ENCODE measurements at regions not wholly inside any gene's neighbourhood (a gene's known extent, or its start where the extent isn't known, plus 50 kb on each side); places are given as distances from the start of the nearest gene placed in this dataset.
A peak's percentile ranks its signal among the peaks of the same experiment; 100 is the strongest.
"Not testable (repeated sequence)": the region's sequence is repeated elsewhere in the genome, so short reads cannot be mapped to it uniquely, and the experiment has no call there.

DNA sequence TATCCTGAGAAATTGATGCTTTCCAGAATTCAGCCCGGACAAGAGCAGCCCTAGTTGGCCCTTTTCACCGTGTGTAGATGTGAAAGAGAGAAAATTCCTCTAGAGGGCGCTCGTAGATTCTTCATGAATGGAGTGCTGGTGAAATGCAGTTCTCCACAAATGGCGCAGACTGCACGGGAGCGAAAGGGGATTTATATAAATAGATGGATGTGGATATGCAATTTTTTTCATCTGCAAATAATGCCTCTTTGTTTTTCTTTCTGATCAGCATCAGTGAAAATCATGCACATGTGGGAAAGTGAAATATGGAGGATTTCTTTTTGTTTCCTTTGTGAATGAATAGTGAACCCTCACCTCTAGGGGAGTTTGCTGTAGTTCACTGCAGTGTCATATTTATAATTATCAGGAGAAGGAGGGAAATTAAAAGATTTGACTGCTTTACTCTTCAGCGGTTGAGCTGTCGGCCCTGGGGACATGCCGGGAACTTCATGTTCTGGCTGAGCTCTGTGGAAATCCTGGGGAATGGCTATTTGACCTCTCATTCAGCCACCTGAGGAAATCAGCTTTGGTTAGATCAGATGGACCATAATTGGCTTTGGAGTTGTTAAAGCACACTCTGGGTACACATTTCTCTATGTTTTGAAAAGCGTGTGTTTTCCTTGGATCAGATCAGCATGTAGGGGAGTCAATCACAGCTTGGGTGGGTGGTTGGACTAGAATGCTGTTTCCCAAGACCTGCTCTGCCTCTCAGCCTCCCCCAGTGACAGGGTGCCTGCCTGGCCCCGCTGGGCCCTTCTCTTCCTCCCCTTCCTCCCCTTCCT lies 115.0 kb upstream of the SHISA3 start:
- Histone ChIP-seq H3K27ac (replicated peaks; ENCODE audit: low read length) (no peak overlapping the region), H3K4me3 (ENCODE audit: low read length in 2 of 2) (no peak overlapping the region), H3K79me1 (ENCODE audit: low read depth, low read length) (no peaks in the 10 kb centered on the region), H4K91ac (ENCODE audit: low read depth, low read length, poor library complexity) (no peak overlapping the region), H2BK120ac (ENCODE audit: low read depth, low read length) (no peak overlapping the region), H2AFZ (ENCODE audit: low read length) (peak overlapping the region; percentile 27), H3K9ac (ENCODE audit: low read depth, low read length, poor library complexity) (no peak overlapping the region), H3K14ac (ENCODE audit: low read length) (no peak overlapping the region), H3K4ac (ENCODE audit: low read length) (no peak overlapping the region), H3K4me2 (ENCODE audit: insufficient read depth, low read length, poor library complexity, severe bottlenecking) (no peak overlapping the region), H3K18ac (ENCODE audit: low read length) (no peak overlapping the region), H2BK12ac (ENCODE audit: low read length) (no peak overlapping the region), H2AK5ac (ENCODE audit: low read depth, low read length) (no peak overlapping the region), H3K4me1 (ENCODE audit: control insufficient read depth in 2 of 2, insufficient read depth in 1 of 2, low read depth in 1 of 2, low read length in 2 of 2) (no peaks in the 10 kb centered on the region), H4K8ac (ENCODE audit: low read depth, low read length) (no peak overlapping the region), H3K36me3 (replicated peaks in 1 of 2; ENCODE audit: control insufficient read depth in 2 of 2, insufficient read depth in 2 of 2, low read length in 2 of 2) (no peaks in the 10 kb centered on the region), H3K23ac (ENCODE audit: low read depth, low read length, poor library complexity) (no peak overlapping the region), H2BK5ac (ENCODE audit: low read length) (no peak overlapping the region), H2BK15ac (ENCODE audit: low read length) (no peak overlapping the region), H3K27me3 (ENCODE audit: control insufficient read depth in 3 of 3, insufficient read depth in 3 of 3, low read depth in 1 of 3, low read length in 3 of 3) (no peaks in the 10 kb centered on the region), H3K9me3 (replicated peaks in 1 of 2; ENCODE audit: control insufficient read depth in 2 of 2, insufficient read depth in 1 of 2, low read depth in 1 of 2, low read length in 2 of 2) (no peaks in the 10 kb centered on the region)
- no CpG with 5 or more reads among the region's 12 CpGs for WGBS, 2 donors (ENCODE audit: extremely low coverage in 2 of 2, insufficient read length in 2 of 2, insufficient replicate concordance in 1 of 2)
- peak; percentile 79 for DNase-seq (ENCODE audit: low spot score)

DNA sequence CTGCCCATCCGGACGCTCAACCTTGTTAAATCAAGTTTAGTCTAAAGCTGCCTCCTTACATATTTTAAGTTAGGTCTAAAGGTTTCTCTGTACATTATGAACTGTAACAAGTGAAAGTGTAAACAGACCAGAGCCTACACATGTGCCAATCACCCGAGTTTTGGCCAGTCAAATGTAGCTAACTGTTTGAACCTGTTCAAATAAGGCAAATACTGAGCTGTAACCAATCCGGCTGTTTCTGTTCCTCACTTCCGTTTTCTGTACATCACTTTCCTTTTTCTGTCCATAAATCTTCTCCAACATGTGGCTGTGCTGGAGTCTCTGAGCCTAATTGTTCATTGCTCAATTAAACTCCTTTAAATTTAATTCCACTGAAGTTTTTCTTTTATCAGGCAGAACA lies 113.3 kb upstream of the SHISA3 start:
- no peaks in the 10 kb centered on the region for H3K4me1 ChIP-seq (ENCODE audit: control insufficient read depth in 2 of 2, insufficient read depth in 1 of 2, low read depth in 1 of 2, low read length in 2 of 2)
- no peak overlapping the region for H2AFZ ChIP-seq (ENCODE audit: low read length)
- H3K4ac ChIP-seq (ENCODE audit: low read length) = no peak overlapping the region
- H3K4me3 ChIP-seq (ENCODE audit: low read length in 2 of 2) = no peak overlapping the region
- H2AK5ac ChIP-seq (ENCODE audit: low read depth, low read length) = no peak overlapping the region
- no peaks in the 10 kb centered on the region for H3K27me3 ChIP-seq (ENCODE audit: control insufficient read depth in 3 of 3, insufficient read depth in 3 of 3, low read depth in 1 of 3, low read length in 3 of 3)
- H2BK5ac ChIP-seq (ENCODE audit: low read length) = no peak overlapping the region
- H3K9me3 ChIP-seq (replicated peaks in 1 of 2; ENCODE audit: control insufficient read depth in 2 of 2, insufficient read depth in 1 of 2, low read depth in 1 of 2, low read length in 2 of 2) = no peaks in the 10 kb centered on the region
- WGBS, 2 donors (ENCODE audit: extremely low coverage in 2 of 2, insufficient read length in 2 of 2, insufficient replicate concordance in 1 of 2) = no CpG with 5 or more reads among the region's 5 CpGs
- no peak overlapping the region for H3K27ac ChIP-seq (replicated peaks; ENCODE audit: low read length)
- H3K36me3 ChIP-seq (replicated peaks in 1 of 2; ENCODE audit: control insufficient read depth in 2 of 2, insufficient read depth in 2 of 2, low read length in 2 of 2) = no peaks in the 10 kb centered on the region
- H3K9ac ChIP-seq (ENCODE audit: low read depth, low read length, poor library complexity) = no peak overlapping the region
- no peak overlapping the region for H4K8ac ChIP-seq (ENCODE audit: low read depth, low read length)
- H3K79me1 ChIP-seq (ENCODE audit: low read depth, low read length) = no peaks in the 10 kb centered on the region
- H2BK120ac ChIP-seq (ENCODE audit: low read depth, low read length) = no peak overlapping the region
- no peak for DNase-seq (ENCODE audit: low spot score)
- no peak overlapping the region for H3K23ac ChIP-seq (ENCODE audit: low read depth, low read length, poor library complexity)
- H3K18ac ChIP-seq (ENCODE audit: low read length) = no peak overlapping the region
- no peak overlapping the region for H4K91ac ChIP-seq (ENCODE audit: low read depth, low read length, poor library complexity)
- H3K14ac ChIP-seq (ENCODE audit: low read length) = no peak overlapping the region
- no peak overlapping the region for H3K4me2 ChIP-seq (ENCODE audit: insufficient read depth, low read length, poor library complexity, severe bottlenecking)
- no peak overlapping the region for H2BK15ac ChIP-seq (ENCODE audit: low read length)
- H2BK12ac ChIP-seq (ENCODE audit: low read length) = no peak overlapping the region

DNA sequence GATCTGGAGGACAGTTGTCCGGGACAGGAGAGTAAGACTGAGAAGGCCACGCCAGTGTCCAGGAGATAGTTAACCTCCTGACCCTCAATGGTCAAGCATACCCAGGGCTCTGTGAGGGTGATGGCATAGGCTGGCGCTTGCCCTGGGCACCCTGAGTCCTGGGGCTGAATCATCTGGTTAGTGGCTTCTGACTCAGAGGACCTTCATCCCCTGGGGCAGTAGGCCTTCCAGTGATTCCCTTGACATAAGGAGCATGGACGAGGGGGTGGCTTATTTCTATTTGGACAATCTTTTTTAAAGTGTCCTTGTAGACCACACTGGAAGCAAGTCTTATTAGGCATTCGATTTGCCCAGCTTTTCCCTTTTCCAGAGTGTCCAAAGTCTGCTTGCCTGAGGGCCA lies 108.4 kb upstream of the SHISA3 start:
- not testable (repeated sequence) for H2AFZ ChIP-seq (ENCODE audit: low read length); H3K14ac ChIP-seq (ENCODE audit: low read length); DNase-seq (ENCODE audit: low spot score); H3K18ac ChIP-seq (ENCODE audit: low read length); H2BK120ac ChIP-seq (ENCODE audit: low read depth, low read length); H3K4me3 ChIP-seq (ENCODE audit: low read length in 2 of 2); H3K79me1 ChIP-seq (ENCODE audit: low read depth, low read length); H2AK5ac ChIP-seq (ENCODE audit: low read depth, low read length); H3K9me3 ChIP-seq (replicated peaks in 1 of 2; ENCODE audit: control insufficient read depth in 2 of 2, insufficient read depth in 1 of 2, low read depth in 1 of 2, low read length in 2 of 2); H4K8ac ChIP-seq (ENCODE audit: low read depth, low read length); H3K4me2 ChIP-seq (ENCODE audit: insufficient read depth, low read length, poor library complexity, severe bottlenecking); H3K9ac ChIP-seq (ENCODE audit: low read depth, low read length, poor library complexity); H3K36me3 ChIP-seq (replicated peaks in 1 of 2; ENCODE audit: control insufficient read depth in 2 of 2, insufficient read depth in 2 of 2, low read length in 2 of 2); H2BK12ac ChIP-seq (ENCODE audit: low read length); H3K4me1 ChIP-seq (ENCODE audit: control insufficient read depth in 2 of 2, insufficient read depth in 1 of 2, low read depth in 1 of 2, low read length in 2 of 2); H2BK15ac ChIP-seq (ENCODE audit: low read length); H3K27me3 ChIP-seq (ENCODE audit: control insufficient read depth in 3 of 3, insufficient read depth in 3 of 3, low read depth in 1 of 3, low read length in 3 of 3); H4K91ac ChIP-seq (ENCODE audit: low read depth, low read length, poor library complexity); H3K27ac ChIP-seq (replicated peaks; ENCODE audit: low read length); H3K4ac ChIP-seq (ENCODE audit: low read length); H2BK5ac ChIP-seq (ENCODE audit: low read length); H3K23ac ChIP-seq (ENCODE audit: low read depth, low read length, poor library complexity)
- no CpG with 5 or more reads among the region's 5 CpGs for WGBS, 2 donors (ENCODE audit: extremely low coverage in 2 of 2, insufficient read length in 2 of 2, insufficient replicate concordance in 1 of 2)

DNA sequence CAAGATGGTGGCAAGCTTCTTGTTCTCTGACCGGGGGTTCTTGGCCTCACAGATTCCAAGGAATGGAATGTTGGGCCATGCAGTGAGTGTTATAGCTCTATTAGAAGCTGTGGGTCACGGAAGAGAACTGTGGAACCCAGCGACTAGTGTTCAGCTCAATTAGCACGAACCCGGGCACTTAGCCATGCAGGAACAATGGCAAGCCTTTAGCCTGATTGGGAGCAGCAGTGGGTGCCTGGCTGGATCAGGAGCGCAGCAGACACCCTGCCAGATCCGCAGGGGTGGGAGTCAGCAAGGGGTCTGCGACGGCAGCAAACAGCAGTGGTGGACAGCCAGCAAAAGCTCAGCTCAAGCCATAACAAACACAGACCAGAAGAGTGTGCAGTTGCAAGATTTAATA lies 105.1 kb upstream of the SHISA3 start:
- not testable (repeated sequence) for H3K4me2 ChIP-seq (ENCODE audit: insufficient read depth, low read length, poor library complexity, severe bottlenecking); H3K4ac ChIP-seq (ENCODE audit: low read length); H3K4me1 ChIP-seq (ENCODE audit: control insufficient read depth in 2 of 2, insufficient read depth in 1 of 2, low read depth in 1 of 2, low read length in 2 of 2); H3K9ac ChIP-seq (ENCODE audit: low read depth, low read length, poor library complexity); H3K4me3 ChIP-seq (ENCODE audit: low read length in 2 of 2); H2BK12ac ChIP-seq (ENCODE audit: low read length); H3K14ac ChIP-seq (ENCODE audit: low read length); H2AK5ac ChIP-seq (ENCODE audit: low read depth, low read length); H4K91ac ChIP-seq (ENCODE audit: low read depth, low read length, poor library complexity); H3K36me3 ChIP-seq (replicated peaks in 1 of 2; ENCODE audit: control insufficient read depth in 2 of 2, insufficient read depth in 2 of 2, low read length in 2 of 2); H2BK5ac ChIP-seq (ENCODE audit: low read length); H2BK120ac ChIP-seq (ENCODE audit: low read depth, low read length); H3K23ac ChIP-seq (ENCODE audit: low read depth, low read length, poor library complexity); H3K9me3 ChIP-seq (replicated peaks in 1 of 2; ENCODE audit: control insufficient read depth in 2 of 2, insufficient read depth in 1 of 2, low read depth in 1 of 2, low read length in 2 of 2); H3K79me1 ChIP-seq (ENCODE audit: low read depth, low read length); H3K18ac ChIP-seq (ENCODE audit: low read length); H2BK15ac ChIP-seq (ENCODE audit: low read length); H2AFZ ChIP-seq (ENCODE audit: low read length); DNase-seq (ENCODE audit: low spot score); H3K27ac ChIP-seq (replicated peaks; ENCODE audit: low read length); H3K27me3 ChIP-seq (ENCODE audit: control insufficient read depth in 3 of 3, insufficient read depth in 3 of 3, low read depth in 1 of 3, low read length in 3 of 3)
- no CpG with 5 or more reads among the region's 9 CpGs for WGBS, 2 donors (ENCODE audit: extremely low coverage in 2 of 2, insufficient read length in 2 of 2, insufficient replicate concordance in 1 of 2)
- H4K8ac ChIP-seq (ENCODE audit: low read depth, low read length) = peak overlapping the region; percentile 31
